GM06990 (cell line): ENCODE measurements at regions not wholly inside any gene's neighbourhood (a gene's known extent, or its start where the extent isn't known, plus 50 kb on each side); places are given as distances from the start of the nearest gene placed in this dataset.

ENCODE experiments used
- DNase-seq: peaks from one replicate; pipeline ENCODE4 v3.0.0-alpha.2; 2011; ENCODE audit not compliant: insufficient read length; ENCODE audit errors: extremely low read depth
- H3K27me3 ChIP-seq: replicated peaks from 2 replicates; pipeline ENCODE4 v1.6.0; 2011; ENCODE audit warnings: low read length; ENCODE audit not compliant: control insufficient read depth, insufficient read depth
- H3K36me3 ChIP-seq: 2 replicates; pipeline ENCODE4 v1.5.1; 2011; ENCODE audit warnings: low read length; ENCODE audit not compliant: control insufficient read depth, insufficient read depth
- H3K4me3 ChIP-seq: replicated peaks from 2 replicates; pipeline ENCODE4 v1.5.1; 2011; ENCODE audit warnings: low read depth, mild to moderate bottlenecking, control low read depth, low read length
- TF ChIP-seq, protein P1 (sequence below): IDR thresholded peaks from 2 replicates; pipeline ENCODE4 v1.5.1; 2011; ENCODE audit warnings: low read length, control low read depth, mild to moderate bottlenecking, inconsistent platforms; ENCODE audit not compliant: insufficient read depth, poor library complexity, severe bottlenecking

DNA sequence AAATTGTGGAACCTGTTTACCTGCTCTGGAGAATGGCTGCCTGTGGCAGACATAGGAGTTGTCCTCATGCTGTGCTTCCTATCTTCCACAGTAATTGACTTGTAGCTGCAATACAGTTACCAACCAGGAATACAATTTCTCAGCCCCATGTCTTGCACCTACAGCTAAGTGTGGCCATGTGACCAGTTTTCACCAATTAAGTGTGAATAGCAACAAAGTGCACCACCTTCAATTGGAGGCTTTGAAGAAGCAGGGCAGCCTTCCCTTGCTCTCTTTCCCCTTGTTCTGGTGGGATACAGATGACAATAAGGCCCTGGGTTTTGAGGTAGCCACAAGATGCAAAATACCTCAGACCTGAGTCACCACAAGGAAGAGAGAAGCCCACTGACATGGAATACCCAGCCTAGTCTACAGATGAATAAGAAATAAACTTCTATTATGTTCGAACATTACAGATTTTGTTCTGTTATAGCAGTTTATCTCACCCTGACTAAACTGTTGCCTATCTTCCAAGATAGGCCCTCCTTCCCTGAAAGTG, 70.2 kb upstream of the S1PR1 start:
- no peak overlapping the region for H3K4me3 ChIP-seq
- no peak for DNase-seq
- no peaks in the 10 kb centered on the region for H3K27me3 ChIP-seq
- TF ChIP-seq, protein P1, sequence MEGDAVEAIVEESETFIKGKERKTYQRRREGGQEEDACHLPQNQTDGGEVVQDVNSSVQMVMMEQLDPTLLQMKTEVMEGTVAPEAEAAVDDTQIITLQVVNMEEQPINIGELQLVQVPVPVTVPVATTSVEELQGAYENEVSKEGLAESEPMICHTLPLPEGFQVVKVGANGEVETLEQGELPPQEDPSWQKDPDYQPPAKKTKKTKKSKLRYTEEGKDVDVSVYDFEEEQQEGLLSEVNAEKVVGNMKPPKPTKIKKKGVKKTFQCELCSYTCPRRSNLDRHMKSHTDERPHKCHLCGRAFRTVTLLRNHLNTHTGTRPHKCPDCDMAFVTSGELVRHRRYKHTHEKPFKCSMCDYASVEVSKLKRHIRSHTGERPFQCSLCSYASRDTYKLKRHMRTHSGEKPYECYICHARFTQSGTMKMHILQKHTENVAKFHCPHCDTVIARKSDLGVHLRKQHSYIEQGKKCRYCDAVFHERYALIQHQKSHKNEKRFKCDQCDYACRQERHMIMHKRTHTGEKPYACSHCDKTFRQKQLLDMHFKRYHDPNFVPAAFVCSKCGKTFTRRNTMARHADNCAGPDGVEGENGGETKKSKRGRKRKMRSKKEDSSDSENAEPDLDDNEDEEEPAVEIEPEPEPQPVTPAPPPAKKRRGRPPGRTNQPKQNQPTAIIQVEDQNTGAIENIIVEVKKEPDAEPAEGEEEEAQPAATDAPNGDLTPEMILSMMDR = no peak
- no peaks in the 10 kb centered on the region for H3K36me3 ChIP-seq

DNA sequence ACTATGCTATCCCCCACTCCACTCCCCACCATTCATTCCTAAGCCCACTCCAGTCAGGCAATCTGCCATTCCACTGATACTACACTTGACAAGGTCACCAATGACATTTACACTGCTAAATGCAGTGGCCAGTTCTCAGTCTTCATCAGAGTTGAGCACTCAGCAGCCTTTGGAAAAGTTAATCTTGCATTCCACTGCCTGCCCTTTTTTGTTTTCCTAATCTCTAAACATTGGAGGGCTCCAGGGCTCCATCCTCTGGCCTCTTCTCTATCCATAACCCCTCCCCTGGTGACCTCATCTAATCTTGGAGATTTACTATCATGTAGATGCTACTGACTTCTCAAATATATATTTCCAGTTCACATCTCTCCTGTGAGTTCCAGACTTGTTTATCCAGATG, 70.9 kb upstream of the S1PR1 start:
- H3K36me3 ChIP-seq = no peaks in the 10 kb centered on the region
- no peak overlapping the region for H3K4me3 ChIP-seq
- no peak for DNase-seq
- TF ChIP-seq, protein P1 = no peak
- no peaks in the 10 kb centered on the region for H3K27me3 ChIP-seq

DNA sequence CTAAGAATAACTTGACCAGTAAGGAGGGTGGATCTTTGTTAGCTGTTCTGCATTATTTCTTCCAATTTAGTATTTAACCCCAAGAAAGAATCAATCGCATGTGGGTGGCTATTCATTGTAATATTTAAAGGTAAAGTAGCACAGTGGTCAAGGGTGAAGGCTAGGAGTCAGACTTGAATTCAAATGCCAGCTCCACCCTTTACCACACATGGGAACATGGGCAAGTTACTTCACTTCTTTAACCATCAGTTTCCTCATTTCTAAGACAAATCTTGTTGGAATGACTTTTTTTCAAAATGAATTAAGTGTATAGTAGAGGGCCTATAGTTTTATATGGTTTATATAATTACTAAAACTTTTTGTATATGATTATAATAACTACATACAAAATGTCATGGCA, 71.3 kb upstream of the S1PR1 start:
- Histone ChIP-seq H3K36me3 (no peaks in the 10 kb centered on the region), H3K27me3 (no peaks in the 10 kb centered on the region), H3K4me3 (no peak overlapping the region)
- DNase-seq = no peak
- TF ChIP-seq, protein P1 = no peak

DNA sequence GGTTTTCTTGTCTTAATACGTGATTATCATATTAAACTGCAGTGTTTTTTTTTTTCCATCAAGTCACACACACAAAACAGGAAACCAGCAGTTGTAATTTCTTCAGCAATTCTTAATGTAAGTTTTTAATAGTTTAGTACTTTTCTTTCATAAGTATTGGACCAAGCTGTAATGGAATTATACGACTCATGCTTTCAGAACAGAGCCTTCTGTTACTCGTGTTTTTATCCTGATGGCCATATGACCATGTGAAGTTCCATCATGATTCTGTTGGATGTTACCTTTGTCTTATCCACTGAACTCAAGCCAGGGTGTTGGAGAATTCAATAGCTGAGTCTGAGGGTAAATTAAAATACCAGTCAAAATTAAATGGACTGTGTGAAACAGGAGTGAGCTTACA, 72.0 kb upstream of the S1PR1 start:
- Histone ChIP-seq H3K36me3 (no peaks in the 10 kb centered on the region), H3K4me3 (no peak overlapping the region), H3K27me3 (no peaks in the 10 kb centered on the region)
- no peak for DNase-seq
- TF ChIP-seq, protein P1 = no peak

DNA sequence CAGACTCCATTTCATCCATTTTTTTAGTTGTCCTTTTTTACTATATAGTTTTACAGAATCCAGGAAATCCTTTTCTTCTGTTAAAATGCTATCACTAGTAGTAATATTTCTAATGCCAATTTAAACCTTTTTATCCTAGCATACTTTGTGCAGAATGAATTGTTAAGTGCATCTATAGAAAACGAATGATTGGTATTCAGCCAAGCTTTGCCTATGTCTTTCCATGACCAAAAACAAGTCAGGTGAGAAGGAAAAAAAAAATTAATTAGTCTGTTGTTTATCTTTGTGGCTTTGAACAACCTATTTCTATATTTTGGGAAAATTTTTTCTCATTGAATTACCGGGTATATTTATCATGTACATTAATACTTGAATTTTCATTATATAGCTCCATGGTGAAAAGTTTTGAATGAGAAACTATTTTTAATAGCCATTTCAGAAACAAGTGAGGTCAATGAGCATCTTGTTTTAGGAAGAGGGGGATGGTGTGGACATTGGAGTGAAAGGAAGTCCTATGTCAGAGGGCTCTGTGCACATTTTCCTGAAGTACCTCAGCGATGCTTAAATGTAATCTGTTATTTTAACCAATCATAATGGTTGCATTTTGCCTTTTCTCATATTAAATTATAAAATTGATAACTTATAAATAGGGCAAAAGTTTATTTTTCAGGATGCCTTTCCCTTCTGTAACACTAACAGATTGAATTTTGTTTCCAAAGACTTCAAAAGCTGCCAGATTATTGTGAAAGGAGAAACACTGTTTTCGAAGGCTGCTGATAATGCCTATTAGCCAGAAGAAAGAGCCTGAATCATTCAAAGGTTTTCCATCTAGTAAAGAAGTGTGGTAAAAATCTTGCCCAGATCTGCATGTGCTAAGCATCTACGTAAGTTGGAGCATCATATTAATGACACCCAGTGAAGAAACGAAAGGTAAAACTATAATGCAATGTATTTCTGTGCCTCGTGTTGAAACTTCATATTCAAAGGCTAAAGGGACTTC, 73.8 kb upstream of the S1PR1 start:
- Histone ChIP-seq H3K4me3 (no peak overlapping the region), H3K27me3 (no peaks in the 10 kb centered on the region), H3K36me3 (no peaks in the 10 kb centered on the region)
- TF ChIP-seq, protein P1 = no peak
- DNase-seq = no peak
